ENCODE measurements at regions not wholly inside any gene's neighbourhood (a gene's known extent, or its start where the extent isn't known, plus 50 kb on each side); places are given as distances from the start of the nearest gene placed in this dataset.

GRCh38 chr18:78813156-78813555 is 166.5 kb upstream of the SALL3 start:
- Mint-ChIP-seq H3K27ac (no peak overlapping the region), H3K36me3 (no peaks in the 10 kb centered on the region), H3K9me3 (peaks cover 0 to 7% (median 2%) of the 10 kb centered on the region in 11 donors), H3K27me3 (peaks cover 9 to 48% (median 25%) of the 10 kb centered on the region in 5 donors), H3K4me1 (no peaks in the 10 kb centered on the region), H3K4me3 (no peak overlapping the region)
- intact Hi-C loops (cut with micrococcal nuclease), result no loop called here
- H3K4me1 ChIP-seq (ENCODE audit: control insufficient read depth in 2 of 2, insufficient read depth in 2 of 2, low read length in 2 of 2), result no peaks in the 10 kb centered on the region
- H3K27me3 ChIP-seq (ENCODE audit: control insufficient read depth in 2 of 2, insufficient read depth in 2 of 2, low read length in 2 of 2), result no peaks in the 10 kb centered on the region
- ChIA-PET CTCF (no interaction called here), POLR2A (no interaction called here)
- ATAC-seq (no peak), DNase-seq (no peak)
- peaks cover 0 to 5% (median 0%) of the 10 kb centered on the region in 3 experiments for H3K9me3 ChIP-seq (ENCODE audit: control insufficient read depth in 2 of 3, low read length in 3 of 3)
- no peak overlapping the region for H3K27ac ChIP-seq (ENCODE audit: low read depth, low read length)
- no peaks in the 10 kb centered on the region for H3K36me3 ChIP-seq (ENCODE audit: control insufficient read depth in 2 of 3, insufficient read depth in 3 of 3, low read length in 3 of 3)
- no peak overlapping the region for H3K4me3 ChIP-seq (ENCODE audit: low read length)

- Histone ChIP-seq H3K27me3 (ENCODE audit: control insufficient read depth in 2 of 2, insufficient read depth in 2 of 2, low read length in 2 of 2) (no peaks in the 10 kb centered on the region), H3K4me3 (ENCODE audit: low read length) (no peak overlapping the region), H3K9me3 (ENCODE audit: control insufficient read depth in 2 of 3, low read length in 3 of 3) (peaks cover 0 to 5% (median 0%) of the 10 kb centered on the region in 3 experiments), H3K4me1 (ENCODE audit: control insufficient read depth in 2 of 2, insufficient read depth in 2 of 2, low read length in 2 of 2) (no peaks in the 10 kb centered on the region), H3K27ac (ENCODE audit: low read depth, low read length) (no peak overlapping the region), H3K36me3 (ENCODE audit: control insufficient read depth in 2 of 3, insufficient read depth in 3 of 3, low read length in 3 of 3) (no peaks in the 10 kb centered on the region)
- intact Hi-C loops (cut with micrococcal nuclease), result no loop called here
- DNase-seq (no peak), ATAC-seq (no peak)
- CTCF ChIA-PET, result no interaction called here
- Mint-ChIP-seq H3K27me3 (peaks cover 9 to 53% (median 25%) of the 10 kb centered on the region in 5 donors), H3K4me1 (no peaks in the 10 kb centered on the region), H3K36me3 (no peaks in the 10 kb centered on the region), H3K27ac (no peak overlapping the region), H3K4me3 (no peak overlapping the region), H3K9me3 (peaks cover 0 to 7% (median 2%) of the 10 kb centered on the region in 11 donors)
- POLR2A ChIA-PET, result no interaction called here
Observed at GRCh38 chr18:78813936-78814710, 165.5 kb upstream of the SALL3 start.

GRCh38 chr18:78814766-78815165 is 164.9 kb upstream of the SALL3 start:
- no peak overlapping the region for H3K27ac ChIP-seq (ENCODE audit: low read depth, low read length)
- ATAC-seq (no peak), DNase-seq (no peak)
- POLR2A ChIA-PET, result no interaction called here
- peaks cover 0 to 3% (median 0%) of the 10 kb centered on the region in 3 experiments for H3K9me3 ChIP-seq (ENCODE audit: control insufficient read depth in 2 of 3, low read length in 3 of 3)
- no peaks in the 10 kb centered on the region for H3K27me3 ChIP-seq (ENCODE audit: control insufficient read depth in 2 of 2, insufficient read depth in 2 of 2, low read length in 2 of 2)
- intact Hi-C loops (cut with micrococcal nuclease), result no loop called here
- CTCF ChIA-PET, result no interaction called here
- Mint-ChIP-seq H3K27ac (no peak overlapping the region), H3K4me3 (no peak overlapping the region), H3K36me3 (no peaks in the 10 kb centered on the region), H3K4me1 (no peaks in the 10 kb centered on the region), H3K27me3 (peaks cover 9 to 53% (median 25%) of the 10 kb centered on the region in 5 donors), H3K9me3 (peaks cover 0 to 4% (median 2%) of the 10 kb centered on the region in 11 donors)
- no peak overlapping the region for H3K4me3 ChIP-seq (ENCODE audit: low read length)
- H3K4me1 ChIP-seq (ENCODE audit: control insufficient read depth in 2 of 2, insufficient read depth in 2 of 2, low read length in 2 of 2), result no peaks in the 10 kb centered on the region
- H3K36me3 ChIP-seq (ENCODE audit: control insufficient read depth in 2 of 3, insufficient read depth in 3 of 3, low read length in 3 of 3), result no peaks in the 10 kb centered on the region

- ChIA-PET POLR2A (no interaction called here), CTCF (no interaction called here)
- H3K36me3 Mint-ChIP-seq, result no peaks in the 10 kb centered on the region
- no peak overlapping the region for H3K27ac ChIP-seq (ENCODE audit: low read depth, low read length)
- peaks cover 0 to 2% (median 0%) of the 10 kb centered on the region in 11 donors for H3K9me3 Mint-ChIP-seq
- H3K4me1 Mint-ChIP-seq, result no peaks in the 10 kb centered on the region
- DNase-seq, result no peak
- H3K4me1 ChIP-seq (ENCODE audit: control insufficient read depth in 2 of 2, insufficient read depth in 2 of 2, low read length in 2 of 2), result no peaks in the 10 kb centered on the region
- no peak overlapping the region for H3K27ac Mint-ChIP-seq
- no peaks in the 10 kb centered on the region for H3K36me3 ChIP-seq (ENCODE audit: control insufficient read depth in 2 of 3, insufficient read depth in 3 of 3, low read length in 3 of 3)
- peaks cover 9 to 58% (median 25%) of the 10 kb centered on the region in 5 donors for H3K27me3 Mint-ChIP-seq
- no peaks in the 10 kb centered on the region for H3K27me3 ChIP-seq (ENCODE audit: control insufficient read depth in 2 of 2, insufficient read depth in 2 of 2, low read length in 2 of 2)
- no peak overlapping the region for H3K4me3 ChIP-seq (ENCODE audit: low read length)
- intact Hi-C loops (cut with micrococcal nuclease), result no loop called here
- no peak overlapping the region for H3K4me3 Mint-ChIP-seq
- ATAC-seq, result no peak
- H3K9me3 ChIP-seq (ENCODE audit: control insufficient read depth in 2 of 3, low read length in 3 of 3), result no peaks in the 10 kb centered on the region
Observed at GRCh38 chr18:78816114-78816513, 163.5 kb upstream of the SALL3 start.

- no peak for DNase-seq
- H3K27ac ChIP-seq (ENCODE audit: low read depth, low read length), result no peak overlapping the region
- CTCF ChIA-PET, result no interaction called here
- no peaks in the 10 kb centered on the region for H3K4me1 Mint-ChIP-seq
- POLR2A ChIA-PET, result no interaction called here
- peaks cover 0 to 2% (median 0%) of the 10 kb centered on the region in 11 donors for H3K9me3 Mint-ChIP-seq
- no peak overlapping the region for H3K27ac Mint-ChIP-seq
- no peaks in the 10 kb centered on the region for H3K4me1 ChIP-seq (ENCODE audit: control insufficient read depth in 2 of 2, insufficient read depth in 2 of 2, low read length in 2 of 2)
- no peak for ATAC-seq
- H3K36me3 ChIP-seq (ENCODE audit: control insufficient read depth in 2 of 3, insufficient read depth in 3 of 3, low read length in 3 of 3), result no peaks in the 10 kb centered on the region
- H3K9me3 ChIP-seq (ENCODE audit: control insufficient read depth in 2 of 3, low read length in 3 of 3), result no peaks in the 10 kb centered on the region
- H3K36me3 Mint-ChIP-seq, result no peaks in the 10 kb centered on the region
- H3K27me3 ChIP-seq (ENCODE audit: control insufficient read depth in 2 of 2, insufficient read depth in 2 of 2, low read length in 2 of 2), result no peaks in the 10 kb centered on the region
- H3K4me3 Mint-ChIP-seq, result no peak overlapping the region
- intact Hi-C loops (cut with micrococcal nuclease), result no loop called here
- H3K27me3 Mint-ChIP-seq, result peaks cover 9 to 59% (median 25%) of the 10 kb centered on the region in 5 donors
- no peak overlapping the region for H3K4me3 ChIP-seq (ENCODE audit: low read length)
Observed at GRCh38 chr18:78816916-78817315, 162.7 kb upstream of the SALL3 start.

- H3K27me3 Mint-ChIP-seq, result peaks cover 9 to 52% (median 23%) of the 10 kb centered on the region in 5 donors
- peaks cover 0 to 2% (median 0%) of the 10 kb centered on the region in 11 donors for H3K9me3 Mint-ChIP-seq
- ATAC-seq (no peak), DNase-seq (no peak)
- H3K27ac Mint-ChIP-seq, result no peak overlapping the region
- no peak overlapping the region for H3K4me3 Mint-ChIP-seq
- ChIA-PET POLR2A (no interaction called here), CTCF (no interaction called here)
- no peaks in the 10 kb centered on the region for H3K36me3 Mint-ChIP-seq
- Histone ChIP-seq H3K4me3 (ENCODE audit: low read length) (no peak overlapping the region), H3K4me1 (ENCODE audit: control insufficient read depth in 2 of 2, insufficient read depth in 2 of 2, low read length in 2 of 2) (no peaks in the 10 kb centered on the region), H3K27ac (ENCODE audit: low read depth, low read length) (no peak overlapping the region), H3K36me3 (ENCODE audit: control insufficient read depth in 2 of 3, insufficient read depth in 3 of 3, low read length in 3 of 3) (no peaks in the 10 kb centered on the region), H3K27me3 (ENCODE audit: control insufficient read depth in 2 of 2, insufficient read depth in 2 of 2, low read length in 2 of 2) (no peaks in the 10 kb centered on the region), H3K9me3 (ENCODE audit: control insufficient read depth in 2 of 3, low read length in 3 of 3) (no peaks in the 10 kb centered on the region)
- H3K4me1 Mint-ChIP-seq, result no peaks in the 10 kb centered on the region
- intact Hi-C loops (cut with micrococcal nuclease), result no loop called here
Observed at GRCh38 chr18:78818495-78818894, 161.1 kb upstream of the SALL3 start.

GRCh38 chr18:78818961-78819360 is 160.7 kb upstream of the SALL3 start:
- CTCF ChIA-PET, result interaction anchor here (0.7 kb wide), 1 partner anchor 865 kb away, joined by 3 read pairs; no protein-coding TSS in a partner anchor
- peaks cover 9 to 49% (median 23%) of the 10 kb centered on the region in 5 donors for H3K27me3 Mint-ChIP-seq
- intact Hi-C loops (cut with micrococcal nuclease), result no loop called here
- Histone ChIP-seq H3K4me3 (ENCODE audit: low read length) (no peak overlapping the region), H3K27me3 (ENCODE audit: control insufficient read depth in 2 of 2, insufficient read depth in 2 of 2, low read length in 2 of 2) (no peaks in the 10 kb centered on the region), H3K9me3 (ENCODE audit: control insufficient read depth in 2 of 3, low read length in 3 of 3) (no peaks in the 10 kb centered on the region), H3K27ac (ENCODE audit: low read depth, low read length) (no peak overlapping the region), H3K4me1 (ENCODE audit: control insufficient read depth in 2 of 2, insufficient read depth in 2 of 2, low read length in 2 of 2) (no peaks in the 10 kb centered on the region), H3K36me3 (ENCODE audit: control insufficient read depth in 2 of 3, insufficient read depth in 3 of 3, low read length in 3 of 3) (no peaks in the 10 kb centered on the region)
- no peak overlapping the region for H3K4me3 Mint-ChIP-seq
- H3K27ac Mint-ChIP-seq, result no peak overlapping the region
- peaks cover 0 to 2% (median 0%) of the 10 kb centered on the region in 11 donors for H3K9me3 Mint-ChIP-seq
- no peak for ATAC-seq
- no peak for DNase-seq
- POLR2A ChIA-PET, result no interaction called here
- no peaks in the 10 kb centered on the region for H3K36me3 Mint-ChIP-seq
- no peaks in the 10 kb centered on the region for H3K4me1 Mint-ChIP-seq
